Gastrocnemius medialis (tissue), 4 donors: ENCODE measurements at regions not wholly inside any gene's neighbourhood (a gene's known extent, or its start where the extent isn't known, plus 50 kb on each side); places are given as distances from the start of the nearest gene placed in this dataset.
A peak's percentile ranks its signal among the peaks of the same experiment; 100 is the strongest.

ENCODE experiments used
- ATAC-seq, 2 donors: fragments of 150-250 bp; one replicate each; pipeline ENCODE4 v1.9.1; 2016
- DNase-seq, 2 donors: peaks; one replicate each; pipeline ENCODE4 v3.0.0-alpha.2; 2019
- H3K27ac ChIP-seq, 4 donors: fragments of 200-600 bp; sonication (generic); 1 replicate in 1 of 4; 2 replicates in 3 of 4; pipeline ENCODE4 v1.5.1; 2016 to 2018; ENCODE audit warnings: mild to moderate bottlenecking in 2 of 4, moderate library complexity in 1 of 4
- H3K27me3 ChIP-seq, 3 donors: fragments of 200-600 bp; sonication (generic) in 2 of 3; 1 replicate in 1 of 3; 2 replicates in 2 of 3; pipeline versions ENCODE4 v1.5.1 to v1.6.0; 2016 to 2019; ENCODE audit warnings: mild to moderate bottlenecking in 1 of 3, moderate library complexity in 1 of 3
- H3K36me3 ChIP-seq, 2 donors: fragments of 200-600 bp; sonication (generic) in 1 of 2; one replicate each; pipeline ENCODE4 v1.5.1; 2017 to 2018
- H3K4me1 ChIP-seq, 2 donors: fragments of 200-600 bp; sonication (generic) in 1 of 2; one replicate each; pipeline ENCODE4 v1.5.1; 2016 to 2017; ENCODE audit warnings: mild to moderate bottlenecking in 2 of 2
- H3K4me3 ChIP-seq, 4 donors: fragments of 200-600 bp; sonication (generic) in 3 of 4; 1 replicate in 1 of 4; 2 replicates in 3 of 4; pipeline ENCODE4 v1.5.1; 2016 to 2019; ENCODE audit warnings: mild to moderate bottlenecking in 2 of 4
- H3K9me3 ChIP-seq, 3 donors: fragments of 200-600 bp; sonication (generic) in 2 of 3; 1 replicate in 1 of 3; 2 replicates in 2 of 3; pipeline ENCODE4 v1.5.1; 2016 to 2019
- CTCF ChIP-seq, 5 experiments: fragments of 450-650 bp in 3 of 5; fragments of 200-600 bp in 2 of 5; sonication (generic) in 2 of 5; IDR thresholded peaks in 4 of 5; conservative IDR thresholded peaks in 1 of 5; 1 replicate in 4 of 5; 2 replicates in 1 of 5; pipeline ENCODE4 v1.5.1; 2016 to 2019; ENCODE audit warnings: antibody characterized with exemption in 5 of 5, mild to moderate bottlenecking in 3 of 5, moderate library complexity in 3 of 5
- POLR2A ChIP-seq, 2 donors: fragments of 450-650 bp; IDR thresholded peaks; one replicate each; pipeline ENCODE4 v1.6.1; 2017; ENCODE audit warnings: antibody characterized with exemption in 2 of 2, mild to moderate bottlenecking in 2 of 2, moderate library complexity in 2 of 2
- in situ Hi-C, 4 donors: fragments of 200-750 bp; cut with MboI; loops; one replicate each; pipeline versions ENCODE4 v1.15.0 to v1.8.0; 2017; ENCODE audit warnings: low sequenced_read_pairs in 4 of 4
- intact Hi-C: fragments of 100-400 bp; cut with DNase I; formaldehyde crosslinking; loops from one replicate; pipeline ENCODE4 v1.15.1; 2023; ENCODE audit warnings: low total_unique reads

- TF ChIP-seq POLR2A (IDR thresholded peaks at IDR 0.05), result no peak
- no peak for TF ChIP-seq CTCF (IDR thresholded peaks at IDR 0.05 in 4 of 5, conservative IDR thresholded peaks at IDR 0.05 in 1 of 5)
- H3K27ac ChIP-seq, result no peak overlapping the region
- in situ Hi-C loops, result loop anchor here in 2 of 4 donors (10.0 to 25.0 kb wide), 2 partner anchors 1075 to 1077 kb away; no protein-coding TSS in a partner anchor
- H3K4me3 ChIP-seq, result no peak overlapping the region
- no peaks in the 10 kb centered on the region for H3K36me3 ChIP-seq
- intact Hi-C loops, result loop anchor here (2.0 kb wide), 1 partner anchor 1693 kb away; no protein-coding TSS in a partner anchor
- no peak for ATAC-seq
- DNase-seq, result no peak
- no peaks in the 10 kb centered on the region for H3K27me3 ChIP-seq
- H3K4me1 ChIP-seq, result no peaks in the 10 kb centered on the region
- no peaks in the 10 kb centered on the region for H3K9me3 ChIP-seq
Observed at GRCh38 chr20:40961686-40962640, 66.7 kb upstream of the TOP1 start.

- H3K4me3 ChIP-seq, result no peak overlapping the region
- ATAC-seq, result peak; percentile 73 to 92
- no peaks in the 10 kb centered on the region for H3K27me3 ChIP-seq
- H3K27ac ChIP-seq, result no peak overlapping the region
- H3K9me3 ChIP-seq, result no peaks in the 10 kb centered on the region
- intact Hi-C loops, result loop anchor here (2.0 kb wide), 1 partner anchor 1694 kb away; no protein-coding TSS in a partner anchor
- H3K4me1 ChIP-seq, result no peaks in the 10 kb centered on the region
- H3K36me3 ChIP-seq, result no peaks in the 10 kb centered on the region
- DNase-seq, result peak; percentile 18 to 48
- in situ Hi-C loops, result loop anchor here in 2 of 4 donors (10.0 to 25.0 kb wide), 2 partner anchors 1076 to 1078 kb away; no protein-coding TSS in a partner anchor
- no peak for TF ChIP-seq POLR2A (IDR thresholded peaks at IDR 0.05)
- TF ChIP-seq CTCF (IDR thresholded peaks at IDR 0.05 in 4 of 5, conservative IDR thresholded peaks at IDR 0.05 in 1 of 5), result peak; percentile 74 to 92 (median 83)
Observed at GRCh38 chr20:40962733-40963504, 65.7 kb upstream of the TOP1 start.

DNA sequence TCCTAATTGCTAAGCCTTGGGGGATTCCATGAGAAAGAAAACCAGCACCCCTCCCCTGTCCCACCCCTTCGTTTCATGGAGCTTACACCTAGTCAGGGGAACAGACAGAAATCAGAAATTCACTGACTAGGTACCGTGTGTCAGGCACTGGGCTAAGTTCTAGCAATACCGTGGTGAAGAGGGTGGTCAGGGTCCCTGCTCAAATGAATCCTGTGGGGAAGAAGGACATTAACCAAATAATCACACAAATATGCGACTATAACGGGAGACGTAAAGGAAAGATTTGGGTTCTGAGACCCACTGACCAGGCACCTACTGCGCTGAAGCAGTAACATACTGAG is 65.1 kb upstream of the TOP1 start:
- DNase-seq (no peak), ATAC-seq (no peak)
- in situ Hi-C loops (loop anchor here in 2 of 4 donors (10.0 to 25.0 kb wide), 2 partner anchors 1076 to 1079 kb away; no protein-coding TSS in a partner anchor), intact Hi-C loops (loop anchor here (2.0 kb wide), 1 partner anchor 1695 kb away; no protein-coding TSS in a partner anchor)
- H3K4me3 ChIP-seq, result no peak overlapping the region
- H3K4me1 ChIP-seq, result no peaks in the 10 kb centered on the region
- no peaks in the 10 kb centered on the region for H3K36me3 ChIP-seq
- no peaks in the 10 kb centered on the region for H3K27me3 ChIP-seq
- no peak overlapping the region for H3K27ac ChIP-seq
- no peaks in the 10 kb centered on the region for H3K9me3 ChIP-seq
- TF ChIP-seq POLR2A (IDR thresholded peaks at IDR 0.05) (no peak), CTCF (IDR thresholded peaks at IDR 0.05 in 4 of 5, conservative IDR thresholded peaks at IDR 0.05 in 1 of 5) (no peak)

GRCh38 chr20:40965671-40966070 is 63.0 kb upstream of the TOP1 start:
- Histone ChIP-seq H3K27me3 (no peaks in the 10 kb centered on the region), H3K36me3 (no peaks in the 10 kb centered on the region), H3K4me3 (no peak overlapping the region), H3K9me3 (no peaks in the 10 kb centered on the region), H3K4me1 (no peaks in the 10 kb centered on the region), H3K27ac (no peak overlapping the region)
- DNase-seq (no peak), ATAC-seq (no peak)
- TF ChIP-seq CTCF (IDR thresholded peaks at IDR 0.05 in 4 of 5, conservative IDR thresholded peaks at IDR 0.05 in 1 of 5), result no peak
- no peak for TF ChIP-seq POLR2A (IDR thresholded peaks at IDR 0.05)
- intact Hi-C loops (loop anchor here (5.0 kb wide), 1 partner anchor 377 kb away; the partner anchor contains the start of gene LPIN3), in situ Hi-C loops (loop anchor here in 2 of 4 donors (10.0 to 25.0 kb wide), 2 partner anchors 1078 to 1081 kb away; no protein-coding TSS in a partner anchor)
